ENCODE measurements at regions not wholly inside any gene's neighbourhood (a gene's known extent, or its start where the extent isn't known, plus 50 kb on each side); places are given as distances from the start of the nearest gene placed in this dataset.

- Histone ChIP-seq H3K4me3 (ENCODE audit: low read length) (no peak overlapping the region), H3K27ac (ENCODE audit: low read length) (no peak overlapping the region), H3F3A (ENCODE audit: low read length, unreplicated experiment) (no peaks in the 10 kb centered on the region), H4K20me1 (ENCODE audit: low read length) (no peaks in the 10 kb centered on the region), H2AFZ (ENCODE audit: low read length) (no peak overlapping the region), H3K4me1 (ENCODE audit: insufficient read depth, low read length) (no peaks in the 10 kb centered on the region), H3K79me2 (ENCODE audit: low read length) (no peaks in the 10 kb centered on the region), H3K9me2 (replicated peaks; ENCODE audit: low read length) (no peaks in the 10 kb centered on the region), H3K27me3 (ENCODE audit: low read length) (no peaks in the 10 kb centered on the region), H3K36me3 (ENCODE audit: low read depth, low read length) (no peaks in the 10 kb centered on the region), H3K9me3 (ENCODE audit: low read length) (no peaks in the 10 kb centered on the region), H3K4me2 (ENCODE audit: low read length) (no peak overlapping the region), H3K9ac (ENCODE audit: low read length) (no peak overlapping the region)
- no peak for DNase-seq
- POLR2A ChIA-PET (ENCODE audit: unreplicated experiment): no interaction called here
- TF ChIP-seq CTCF (conservative IDR thresholded peaks at IDR 0.05; ENCODE audit: low read depth, low read length) (no peak), EZH2phosphoT487 (IDR thresholded peaks at IDR 0.05; ENCODE audit: borderline replicate concordance, low read length) (no peak), EZH2 (IDR thresholded peaks at IDR 0.05; ENCODE audit: low read length, unreplicated experiment) (no peak)
- ATAC-seq: no peak
- no TSS peak for BruUV-seq (replicated peaks)
- CTCF ChIA-PET: no interaction called here
- intact Hi-C loops (cut with micrococcal nuclease): no loop called here
Measured at GRCh38 chr13:104968876-104969275, 1566.6 kb downstream of the EFNB2 start.

- H3K4me2 ChIP-seq (ENCODE audit: low read length): no peak overlapping the region
- BruUV-seq (replicated peaks): no TSS peak
- no peaks in the 10 kb centered on the region for H3K79me2 ChIP-seq (ENCODE audit: low read length)
- ATAC-seq (no peak), DNase-seq (no peak)
- H3K27me3 ChIP-seq (ENCODE audit: low read length): no peaks in the 10 kb centered on the region
- H4K20me1 ChIP-seq (ENCODE audit: low read length): no peaks in the 10 kb centered on the region
- no peaks in the 10 kb centered on the region for H3K9me3 ChIP-seq (ENCODE audit: low read length)
- intact Hi-C loops (cut with micrococcal nuclease): no loop called here
- no peaks in the 10 kb centered on the region for H3F3A ChIP-seq (ENCODE audit: low read length, unreplicated experiment)
- H2AFZ ChIP-seq (ENCODE audit: low read length): no peak overlapping the region
- POLR2A ChIA-PET (ENCODE audit: unreplicated experiment): no interaction called here
- H3K36me3 ChIP-seq (ENCODE audit: low read depth, low read length): no peaks in the 10 kb centered on the region
- no peaks in the 10 kb centered on the region for H3K9me2 ChIP-seq (replicated peaks; ENCODE audit: low read length)
- H3K27ac ChIP-seq (ENCODE audit: low read length): no peak overlapping the region
- CTCF ChIA-PET: no interaction called here
- no peaks in the 10 kb centered on the region for H3K4me1 ChIP-seq (ENCODE audit: insufficient read depth, low read length)
- no peak for TF ChIP-seq EZH2 (IDR thresholded peaks at IDR 0.05; ENCODE audit: low read length, unreplicated experiment)
- no peak for TF ChIP-seq CTCF (conservative IDR thresholded peaks at IDR 0.05; ENCODE audit: low read depth, low read length)
- no peak for TF ChIP-seq EZH2phosphoT487 (IDR thresholded peaks at IDR 0.05; ENCODE audit: borderline replicate concordance, low read length)
- H3K4me3 ChIP-seq (ENCODE audit: low read length): no peak overlapping the region
- H3K9ac ChIP-seq (ENCODE audit: low read length): no peak overlapping the region
Measured at GRCh38 chr13:104967836-104968630, 1567.4 kb downstream of the EFNB2 start.

- DNase-seq: no peak
- intact Hi-C loops (cut with micrococcal nuclease): no loop called here
- no peaks in the 10 kb centered on the region for H4K20me1 ChIP-seq (ENCODE audit: low read length)
- ATAC-seq: no peak
- H3K79me2 ChIP-seq (ENCODE audit: low read length): no peaks in the 10 kb centered on the region
- no peak overlapping the region for H3K9ac ChIP-seq (ENCODE audit: low read length)
- H3K27ac ChIP-seq (ENCODE audit: low read length): no peak overlapping the region
- H2AFZ ChIP-seq (ENCODE audit: low read length): no peak overlapping the region
- H3K4me3 ChIP-seq (ENCODE audit: low read length): no peak overlapping the region
- no peaks in the 10 kb centered on the region for H3K27me3 ChIP-seq (ENCODE audit: low read length)
- no peak overlapping the region for H3K4me2 ChIP-seq (ENCODE audit: low read length)
- BruUV-seq (replicated peaks): no TSS peak
- no peaks in the 10 kb centered on the region for H3K9me3 ChIP-seq (ENCODE audit: low read length)
- TF ChIP-seq CTCF (conservative IDR thresholded peaks at IDR 0.05; ENCODE audit: low read depth, low read length): no peak
- no peak for TF ChIP-seq EZH2phosphoT487 (IDR thresholded peaks at IDR 0.05; ENCODE audit: borderline replicate concordance, low read length)
- no peak for TF ChIP-seq EZH2 (IDR thresholded peaks at IDR 0.05; ENCODE audit: low read length, unreplicated experiment)
- ChIA-PET POLR2A (ENCODE audit: unreplicated experiment) (no interaction called here), CTCF (no interaction called here)
- H3F3A ChIP-seq (ENCODE audit: low read length, unreplicated experiment): no peaks in the 10 kb centered on the region
- H3K36me3 ChIP-seq (ENCODE audit: low read depth, low read length): no peaks in the 10 kb centered on the region
- no peaks in the 10 kb centered on the region for H3K4me1 ChIP-seq (ENCODE audit: insufficient read depth, low read length)
- no peaks in the 10 kb centered on the region for H3K9me2 ChIP-seq (replicated peaks; ENCODE audit: low read length)
Measured at GRCh38 chr13:104967376-104967775, 1568.1 kb downstream of the EFNB2 start.
